GM12878 (cell line): ENCODE measurements at regions not wholly inside any gene's neighbourhood (a gene's known extent, or its start where the extent isn't known, plus 50 kb on each side); places are given as distances from the start of the nearest gene placed in this dataset.

ENCODE experiments used
- ATAC-seq: fragments of 200-7000 bp; cut with Tn5 transposase; 3 replicates; pipeline ENCODE4 v1.9.1; 2020; ENCODE audit warnings: mild to moderate bottlenecking, moderate library complexity
- BruUV-seq: library from RNA; stranded (reverse); fragments of 400-500 nt; replicated peaks from 2 replicates; lab custom pipeline; 2021; lab: Mats Ljungman, UMichigan
- CTCF ChIA-PET: fragments of 300-600 bp; sonication (Branson Sonifier 250); formaldehyde crosslinking; extraction: SDS; loops from one replicate; lab custom pipeline; 2021; ENCODE audit warnings: inconsistent platforms; lab: Yijun Ruan, JAX
- POLR2A ChIA-PET: fragments of 350-600 bp; formaldehyde crosslinking; extraction: SDS; loops from one replicate; lab custom pipeline; 2021; ENCODE audit warnings: inconsistent platforms; lab: Charles Lee
- RAD21 ChIA-PET: fragments of 300-600 bp; sonication (Branson Sonifier 250); formaldehyde crosslinking; loops from one replicate; lab custom pipeline; 2023; ENCODE audit warnings: antibody characterized with exemption; ENCODE audit not compliant: unreplicated experiment; lab: Charles Lee
- SMC1A ChIA-PET: fragments of 300-600 bp; sonication (Branson Sonifier 250); formaldehyde crosslinking; loops from one replicate; lab custom pipeline; 2023; ENCODE audit not compliant: unreplicated experiment, uncharacterized antibody; lab: Charles Lee
- DNase-seq: peaks from one replicate; pipeline ENCODE4 v3.0.0-alpha.2; 2011; ENCODE audit warnings: low read depth, low spot score
- FAIRE-seq: peaks from 3 replicates; lab custom pipeline; 2011; peaks lifted over from hg19 to GRCh38; lab: Jason Lieb, UNC
- H2AFZ ChIP-seq: 2 replicates; pipeline ENCODE4 v1.6.0; 2011; ENCODE audit warnings: low read depth, low read length, control low read depth; ENCODE audit not compliant: control insufficient read depth
- H3K27ac ChIP-seq: 2 replicates; pipeline ENCODE4 v1.5.1; 2011; ENCODE audit warnings: control low read depth; ENCODE audit not compliant: control insufficient read depth, insufficient read depth
- H3K27me3 ChIP-seq, 2 experiments: replicated peaks in 1 of 2; 2 replicates each; pipeline versions ENCODE4 v1.6.0 to v1.6.1; 2011; ENCODE audit warnings: low read length in 1 of 2; ENCODE audit not compliant: control insufficient read depth in 2 of 2, insufficient read depth in 2 of 2
- H3K36me3 ChIP-seq, 2 experiments: 2 replicates each; pipeline ENCODE4 v1.5.1; 2011; ENCODE audit warnings: low read length in 1 of 2; ENCODE audit not compliant: control insufficient read depth in 2 of 2, insufficient read depth in 2 of 2
- H3K4me1 ChIP-seq: 2 replicates; pipeline ENCODE4 v1.6.1; 2011; ENCODE audit warnings: mild to moderate bottlenecking, low read length, moderate library complexity, mixed read lengths; ENCODE audit not compliant: control insufficient read depth, insufficient read depth
- H3K4me2 ChIP-seq: 2 replicates; pipeline ENCODE4 v1.6.0; 2011; ENCODE audit warnings: control low read depth; ENCODE audit not compliant: control insufficient read depth, insufficient read depth
- H3K4me3 ChIP-seq: fragments of 200-600 bp; sonication (generic); 2 replicates; pipeline ENCODE4 v1.5.1; 2016
- H3K79me2 ChIP-seq: 2 replicates; pipeline ENCODE4 v1.6.0; 2011; ENCODE audit warnings: low read length; ENCODE audit not compliant: control insufficient read depth, insufficient read depth
- H3K9ac ChIP-seq: 2 replicates; pipeline ENCODE4 v1.8.0; 2011; ENCODE audit warnings: low read length, control low read depth, mixed read lengths; ENCODE audit not compliant: control insufficient read depth, insufficient read depth
- H3K9me3 ChIP-seq: replicated peaks from 3 replicates; pipeline ENCODE4 v1.5.1; 2011; ENCODE audit warnings: mild to moderate bottlenecking, low read length; ENCODE audit not compliant: control insufficient read depth, insufficient read depth
- H4K20me1 ChIP-seq: 2 replicates; pipeline ENCODE4 v1.6.0; 2011; ENCODE audit not compliant: control insufficient read depth, insufficient read depth
- ATF3 ChIP-seq: IDR thresholded peaks from 2 replicates; pipeline ENCODE4 v1.6.1; 2011; ENCODE audit warnings: low read depth, mild to moderate bottlenecking, low read length, moderate library complexity, borderline replicate concordance; ENCODE audit errors: extremely low read depth
- BACH1 ChIP-seq: fragments of 450-650 bp; IDR thresholded peaks from 2 replicates; pipeline ENCODE4 v1.6.1; 2017; ENCODE audit warnings: mild to moderate bottlenecking, borderline replicate concordance
- BRCA1 ChIP-seq: IDR thresholded peaks from 2 replicates; pipeline ENCODE4 v1.6.1; 2011; ENCODE audit warnings: low read depth, low read length, improper control_type of control experiment
- CEBPZ ChIP-seq: fragments of 150-350 bp; IDR thresholded peaks from 2 replicates; pipeline ENCODE4 v1.6.1; 2016; ENCODE audit warnings: low read depth, low read length
- MEF2B ChIP-seq: fragments of 450-650 bp; IDR thresholded peaks from 2 replicates; pipeline ENCODE4 v1.6.1; 2018; ENCODE audit warnings: mild to moderate bottlenecking, moderate library complexity; ENCODE audit not compliant: partially characterized antibody, poor library complexity, severe bottlenecking
- MTA3 ChIP-seq: IDR thresholded peaks from 2 replicates; pipeline ENCODE4 v1.6.1; 2012; ENCODE audit warnings: low read length, inconsistent platforms, borderline replicate concordance
- NR2C2 ChIP-seq: IDR thresholded peaks from 2 replicates; pipeline ENCODE4 v1.6.1; 2011; ENCODE audit warnings: borderline replicate concordance, low read depth; ENCODE audit not compliant: control insufficient read depth, insufficient read length
- RAD21 ChIP-seq: IDR thresholded peaks from 2 replicates; pipeline ENCODE4 v1.6.1; 2011; ENCODE audit warnings: mild to moderate bottlenecking, low read depth, low read length, moderate library complexity; ENCODE audit not compliant: insufficient read depth
- REST ChIP-seq: IDR thresholded peaks from 2 replicates; pipeline ENCODE4 v1.6.1; 2012; ENCODE audit warnings: mild to moderate bottlenecking, low read depth, low read length
- SUZ12 ChIP-seq: fragments of 200-600 bp; sonication (generic); IDR thresholded peaks from one replicate; pipeline ENCODE4 v1.6.1; 2018; ENCODE audit warnings: antibody characterized with exemption, mild to moderate bottlenecking; ENCODE audit not compliant: unreplicated experiment
- ZNF622 ChIP-seq: fragments of 450-650 bp; IDR thresholded peaks from 2 replicates; pipeline ENCODE4 v1.6.1; 2017; ENCODE audit warnings: mild to moderate bottlenecking, inconsistent platforms
- ZNF687 ChIP-seq: fragments of 450-650 bp; IDR thresholded peaks from 2 replicates; pipeline ENCODE4 v1.6.1; 2017; ENCODE audit warnings: mild to moderate bottlenecking, moderate library complexity
- ZZZ3 ChIP-seq: IDR thresholded peaks from 2 replicates; pipeline ENCODE4 v1.6.1; 2011; ENCODE audit warnings: low read depth; ENCODE audit not compliant: control insufficient read depth, insufficient read length
- WGBS: methylation state at CpG from one replicate; pipeline ENCODE4 v1.1.6; 2016; ENCODE audit warnings: low lambda C conversion rate; ENCODE audit not compliant: insufficient replicate concordance, insufficient coverage; ENCODE audit errors: missing lambda C conversion rate; 5-methylcytosine and 5-hydroxymethylcytosine counted together
- in situ Hi-C: fragments of 300-500 bp; cut with MboI; formaldehyde crosslinking; loops from 9 replicates; pipeline ENCODE4 v1.14.3; 2018; ENCODE audit warnings: mixed read lengths
- intact Hi-C: fragments of 100-400 bp; cut with micrococcal nuclease; formaldehyde crosslinking; loops from one replicate; pipeline ENCODE4 v1.14.2; 2022; ENCODE audit not compliant: unreplicated experiment

- H3K4me2 ChIP-seq, result no peak overlapping the region
- H3K9me3 ChIP-seq, result no peaks in the 10 kb centered on the region
- H4K20me1 ChIP-seq, result no peaks in the 10 kb centered on the region
- H3K27ac ChIP-seq, result no peak overlapping the region
- no peaks in the 10 kb centered on the region for H3K79me2 ChIP-seq
- DNase-seq (no peak), FAIRE-seq (no peak), ATAC-seq (no peak)
- ChIA-PET SMC1A (no interaction called here), POLR2A (no interaction called here), RAD21 (interaction anchor here (1.0 kb wide), 1 partner anchor 426 kb away, joined by 3 read pairs; no protein-coding TSS in a partner anchor), CTCF (interaction anchor here (1.3 to 1.8 kb wide), 2 partner anchors 16 kb away, joined by 3 to 4 read pairs; no protein-coding TSS in a partner anchor)
- no peak overlapping the region for H3K4me3 ChIP-seq
- no peaks in the 10 kb centered on the region for H3K4me1 ChIP-seq
- 0% methylated on average over 1 of the region's 1 CpG for WGBS
- in situ Hi-C loops (no loop called here), intact Hi-C loops (loop anchor here (10.0 kb wide), 1 partner anchor 629 kb away; no protein-coding TSS in a partner anchor)
- no peak overlapping the region for H3K9ac ChIP-seq
- BruUV-seq, result no TSS peak
- H3K27me3 ChIP-seq, result no peaks in the 10 kb centered on the region; a peak in 1 of 4 replicates
- H2AFZ ChIP-seq, result no peak overlapping the region
- H3K36me3 ChIP-seq, result no peaks in the 10 kb centered on the region
- TF ChIP-seq NR2C2 (no peak), BACH1 (no peak), MTA3 (no peak), ZNF622 (no peak), ZZZ3 (no peak), REST (no peak), MEF2B (no peak), SUZ12 (no peak), ZNF687 (no peak), CEBPZ (no peak), RAD21 (no peak), ATF3 (no peak), BRCA1 (no peak)
These were observed 643.4 kb downstream of the CCDC171 start for GRCh38 chr9:16196206-16196605.
